WERI-Rb-1 (cell line): ENCODE measurements at regions not wholly inside any gene's neighbourhood (a gene's known extent, or its start where the extent isn't known, plus 50 kb on each side); places are given as distances from the start of the nearest gene placed in this dataset.

Source experiments
- DNase-seq: peaks from one replicate; pipeline ENCODE4 v3.0.0-alpha.2; 2020
- H3K27ac ChIP-seq: fragments of 250-450 bp; sonication (Bioruptor Pico); 2 replicates; pipeline ENCODE4 v1.5.1; 2020; ENCODE audit warnings: mild to moderate bottlenecking, moderate library complexity
- H3K27me3 ChIP-seq: fragments of 250-450 bp; sonication (Bioruptor Pico); 2 replicates; pipeline ENCODE4 v1.5.1; 2021; ENCODE audit warnings: mild to moderate bottlenecking, low read depth, moderate library complexity; ENCODE audit not compliant: insufficient read depth, severe bottlenecking
- H3K36me3 ChIP-seq: fragments of 250-450 bp; sonication (Bioruptor Pico); 2 replicates; pipeline ENCODE4 v1.5.1; 2020; ENCODE audit warnings: mild to moderate bottlenecking, moderate library complexity
- H3K4me3 ChIP-seq: 2 replicates; pipeline ENCODE4 v1.5.1; 2011; ENCODE audit warnings: low read depth, mild to moderate bottlenecking, control low read depth, low read length
- H3K9me3 ChIP-seq: fragments of 250-450 bp; sonication (Bioruptor Pico); 2 replicates; pipeline ENCODE4 v1.5.1; 2021; ENCODE audit warnings: mild to moderate bottlenecking, moderate library complexity; ENCODE audit not compliant: severe bottlenecking
- TF ChIP-seq, protein P1 (sequence below): IDR thresholded peaks from 2 replicates; pipeline ENCODE4 v1.5.1; 2011; ENCODE audit warnings: low read depth, mild to moderate bottlenecking, control low read depth, inconsistent platforms, low read length

DNA sequence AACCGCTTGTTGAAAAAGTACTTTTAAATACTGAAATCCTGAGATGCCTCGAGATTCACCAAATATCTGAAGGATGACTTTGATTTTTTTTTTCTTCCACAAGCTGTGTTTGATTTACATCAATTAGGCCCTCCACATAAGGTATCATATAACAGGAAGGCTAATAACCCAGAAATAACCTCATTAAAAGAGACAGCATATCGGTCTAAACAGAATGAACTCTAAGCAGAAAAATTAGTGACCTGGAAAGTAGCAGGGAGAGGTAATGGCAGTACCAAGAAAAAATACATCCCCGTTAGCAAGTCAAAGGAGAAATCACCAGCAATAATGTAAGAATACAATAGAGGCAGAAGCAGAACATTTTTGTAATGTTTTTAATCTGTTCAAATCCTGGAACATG, 452.4 kb upstream of the TSHZ3 start:
- no peak overlapping the region for H3K27ac ChIP-seq
- H3K27me3 ChIP-seq = no peaks in the 10 kb centered on the region
- H3K36me3 ChIP-seq = no peaks in the 10 kb centered on the region
- no peaks in the 10 kb centered on the region for H3K9me3 ChIP-seq
- no peak overlapping the region for H3K4me3 ChIP-seq
- DNase-seq = no peak
- TF ChIP-seq, protein P1, sequence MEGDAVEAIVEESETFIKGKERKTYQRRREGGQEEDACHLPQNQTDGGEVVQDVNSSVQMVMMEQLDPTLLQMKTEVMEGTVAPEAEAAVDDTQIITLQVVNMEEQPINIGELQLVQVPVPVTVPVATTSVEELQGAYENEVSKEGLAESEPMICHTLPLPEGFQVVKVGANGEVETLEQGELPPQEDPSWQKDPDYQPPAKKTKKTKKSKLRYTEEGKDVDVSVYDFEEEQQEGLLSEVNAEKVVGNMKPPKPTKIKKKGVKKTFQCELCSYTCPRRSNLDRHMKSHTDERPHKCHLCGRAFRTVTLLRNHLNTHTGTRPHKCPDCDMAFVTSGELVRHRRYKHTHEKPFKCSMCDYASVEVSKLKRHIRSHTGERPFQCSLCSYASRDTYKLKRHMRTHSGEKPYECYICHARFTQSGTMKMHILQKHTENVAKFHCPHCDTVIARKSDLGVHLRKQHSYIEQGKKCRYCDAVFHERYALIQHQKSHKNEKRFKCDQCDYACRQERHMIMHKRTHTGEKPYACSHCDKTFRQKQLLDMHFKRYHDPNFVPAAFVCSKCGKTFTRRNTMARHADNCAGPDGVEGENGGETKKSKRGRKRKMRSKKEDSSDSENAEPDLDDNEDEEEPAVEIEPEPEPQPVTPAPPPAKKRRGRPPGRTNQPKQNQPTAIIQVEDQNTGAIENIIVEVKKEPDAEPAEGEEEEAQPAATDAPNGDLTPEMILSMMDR = no peak

GRCh38 chr19:31803835-31804446, 454.7 kb upstream of the TSHZ3 start:
- no peak overlapping the region for H3K27ac ChIP-seq
- no peaks in the 10 kb centered on the region for H3K27me3 ChIP-seq
- TF ChIP-seq, protein P1 = no peak
- no peak overlapping the region for H3K4me3 ChIP-seq
- H3K9me3 ChIP-seq = no peaks in the 10 kb centered on the region
- no peak for DNase-seq
- H3K36me3 ChIP-seq = no peaks in the 10 kb centered on the region

DNA sequence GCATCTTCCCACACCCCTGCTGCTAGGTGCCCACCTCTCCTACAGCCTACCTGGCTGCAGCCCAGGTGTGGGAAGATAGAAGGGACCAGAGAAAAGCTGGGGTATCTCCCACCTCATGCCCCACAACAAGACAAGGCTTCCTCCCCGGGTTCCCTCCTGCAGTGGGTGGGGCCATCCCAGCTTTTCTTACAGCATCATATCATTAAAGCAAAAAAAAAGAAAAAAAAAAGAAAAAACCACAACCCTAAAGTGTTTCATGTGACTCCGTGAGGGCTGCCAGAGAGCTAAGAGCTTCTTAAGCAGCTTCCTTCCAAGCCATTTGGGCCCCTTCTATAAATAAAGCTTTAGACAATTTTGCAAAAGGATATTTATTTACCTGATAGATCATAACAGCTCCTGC, 455.4 kb upstream of the TSHZ3 start:
- Histone ChIP-seq H3K27me3 (no peaks in the 10 kb centered on the region), H3K9me3 (no peaks in the 10 kb centered on the region), H3K27ac (no peak overlapping the region), H3K4me3 (no peak overlapping the region), H3K36me3 (no peaks in the 10 kb centered on the region)
- TF ChIP-seq, protein P1 = no peak
- no peak for DNase-seq

DNA sequence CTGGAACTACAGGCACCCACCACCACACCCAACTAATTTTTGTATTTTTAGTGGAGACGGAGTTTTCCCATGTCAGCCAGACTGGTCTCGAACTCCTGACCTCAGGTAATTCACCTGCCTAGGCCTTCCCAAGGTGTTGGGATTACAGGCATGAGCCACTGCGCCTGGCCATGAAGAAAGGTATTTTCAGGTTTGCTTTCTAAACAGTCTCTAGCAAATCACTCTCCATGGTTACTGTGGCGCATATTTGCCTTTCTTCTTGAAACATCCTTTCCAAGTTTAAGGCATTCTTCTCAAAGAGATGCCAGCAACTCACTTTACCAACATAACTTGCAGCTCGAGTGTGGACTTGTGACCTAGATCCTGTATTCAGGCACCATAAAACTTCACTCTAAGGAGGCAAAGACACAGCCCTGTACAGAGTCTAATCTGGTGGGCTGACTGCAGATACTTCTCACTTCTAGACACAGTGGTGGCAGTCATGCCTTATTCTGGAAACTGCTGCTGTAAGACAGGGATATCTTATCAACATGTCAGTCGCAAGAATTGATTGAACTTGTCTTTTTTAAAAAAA, 461.4 kb upstream of the TSHZ3 start:
- Histone ChIP-seq H3K36me3 (no peaks in the 10 kb centered on the region), H3K9me3 (no peaks in the 10 kb centered on the region), H3K27ac (no peak overlapping the region), H3K4me3 (no peak overlapping the region), H3K27me3 (no peaks in the 10 kb centered on the region)
- TF ChIP-seq, protein P1 = no peak
- DNase-seq = no peak

DNA sequence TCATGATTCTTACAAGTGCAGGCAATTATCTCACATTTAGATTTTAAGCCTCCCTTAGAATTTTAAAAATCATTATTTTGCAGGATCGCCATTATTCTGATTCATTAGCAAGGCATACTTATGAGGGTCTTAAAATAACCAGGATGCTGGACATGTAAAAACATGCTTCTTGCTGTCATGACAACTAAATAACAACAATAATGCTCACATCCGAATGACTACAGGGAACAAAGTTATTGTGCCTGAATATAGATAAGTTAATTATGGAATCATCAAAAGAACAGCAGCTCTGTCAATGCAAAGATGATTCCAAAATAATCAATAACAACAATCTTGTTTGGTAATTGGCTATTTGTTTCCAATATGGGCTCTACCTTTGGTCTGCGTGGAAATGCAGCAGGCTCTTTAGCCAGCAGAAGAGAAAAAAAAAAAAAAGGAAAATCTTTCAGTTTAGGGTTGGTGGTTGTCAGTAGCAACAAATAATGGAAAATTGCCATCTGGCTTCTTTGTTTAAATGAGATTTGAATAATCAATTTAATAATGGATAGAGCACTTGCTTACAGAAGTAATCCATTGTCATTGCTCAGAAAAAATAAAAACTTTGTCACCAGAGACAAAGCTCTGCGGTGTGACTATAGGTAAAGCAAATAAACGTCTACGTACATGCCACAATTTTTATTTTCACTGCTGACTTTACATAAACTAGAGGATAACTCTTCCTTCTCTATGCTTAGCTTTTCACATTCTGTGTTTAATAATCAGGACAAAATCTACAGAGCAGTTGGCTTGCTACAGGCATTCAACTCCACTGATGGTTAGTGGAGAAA, 468.9 kb upstream of the TSHZ3 start:
- DNase-seq = no peak
- Histone ChIP-seq H3K4me3 (no peak overlapping the region), H3K27ac (no peak overlapping the region), H3K36me3 (no peaks in the 10 kb centered on the region), H3K9me3 (peaks cover 2% of the 10 kb centered on the region), H3K27me3 (no peaks in the 10 kb centered on the region)
- TF ChIP-seq, protein P1 = no peak
